ENCODE measurements at regions not wholly inside any gene's neighbourhood (a gene's known extent, or its start where the extent isn't known, plus 50 kb on each side); places are given as distances from the start of the nearest gene placed in this dataset.

- Mint-ChIP-seq H3K27me3 (ENCODE audit: unreplicated experiment) (peaks cover 1% of the 10 kb centered on the region), H3K4me3 (ENCODE audit: unreplicated experiment) (no peak overlapping the region), H3K4me1 (ENCODE audit: unreplicated experiment) (no peaks in the 10 kb centered on the region), H3K36me3 (ENCODE audit: low read depth, unreplicated experiment) (peaks cover 3% of the 10 kb centered on the region), H3K27ac (ENCODE audit: unreplicated experiment) (no peak overlapping the region), H3K9me3 (ENCODE audit: unreplicated experiment) (no peaks in the 10 kb centered on the region)
- TF ChIP-seq CTCF (IDR thresholded peaks at IDR 0.05; ENCODE audit: unreplicated experiment): no peak
- no peak for DNase-seq (ENCODE audit: low spot score)
Measured at GRCh38 chr11:116117331-116118137, 613.3 kb upstream of the CADM1 start.

GRCh38 chr11:116115801-116116200 is 611.6 kb upstream of the CADM1 start:
- no peak overlapping the region for H3K27ac Mint-ChIP-seq (ENCODE audit: unreplicated experiment)
- TF ChIP-seq CTCF (IDR thresholded peaks at IDR 0.05; ENCODE audit: unreplicated experiment): no peak
- no peaks in the 10 kb centered on the region for H3K9me3 Mint-ChIP-seq (ENCODE audit: unreplicated experiment)
- peaks cover 1% of the 10 kb centered on the region for H3K27me3 Mint-ChIP-seq (ENCODE audit: unreplicated experiment)
- no peaks in the 10 kb centered on the region for H3K4me1 Mint-ChIP-seq (ENCODE audit: unreplicated experiment)
- peaks cover 3% of the 10 kb centered on the region for H3K36me3 Mint-ChIP-seq (ENCODE audit: low read depth, unreplicated experiment)
- no peak for DNase-seq (ENCODE audit: low spot score)
- no peak overlapping the region for H3K4me3 Mint-ChIP-seq (ENCODE audit: unreplicated experiment)

GRCh38 chr11:116114198-116114651 is 610.0 kb upstream of the CADM1 start:
- peaks cover 1% of the 10 kb centered on the region for H3K27me3 Mint-ChIP-seq (ENCODE audit: unreplicated experiment)
- H3K9me3 Mint-ChIP-seq (ENCODE audit: unreplicated experiment): no peaks in the 10 kb centered on the region
- H3K27ac Mint-ChIP-seq (ENCODE audit: unreplicated experiment): no peak overlapping the region
- no peaks in the 10 kb centered on the region for H3K4me1 Mint-ChIP-seq (ENCODE audit: unreplicated experiment)
- H3K4me3 Mint-ChIP-seq (ENCODE audit: unreplicated experiment): no peak overlapping the region
- TF ChIP-seq CTCF (IDR thresholded peaks at IDR 0.05; ENCODE audit: unreplicated experiment): no peak
- H3K36me3 Mint-ChIP-seq (ENCODE audit: low read depth, unreplicated experiment): peaks cover 3% of the 10 kb centered on the region
- no peak for DNase-seq (ENCODE audit: low spot score)

- Mint-ChIP-seq H3K9me3 (ENCODE audit: unreplicated experiment) (no peaks in the 10 kb centered on the region), H3K4me1 (ENCODE audit: unreplicated experiment) (no peaks in the 10 kb centered on the region), H3K27ac (ENCODE audit: unreplicated experiment) (no peak overlapping the region), H3K36me3 (ENCODE audit: low read depth, unreplicated experiment) (peaks cover 3% of the 10 kb centered on the region), H3K4me3 (ENCODE audit: unreplicated experiment) (no peak overlapping the region), H3K27me3 (ENCODE audit: unreplicated experiment) (peaks cover 4% of the 10 kb centered on the region)
- no peak for DNase-seq (ENCODE audit: low spot score)
- TF ChIP-seq CTCF (IDR thresholded peaks at IDR 0.05; ENCODE audit: unreplicated experiment): no peak
Measured at GRCh38 chr11:116112087-116112935, 608.1 kb upstream of the CADM1 start.

Data from endothelial cell (in vitro differentiated cells).